Mesothelial cell of epicardium (in vitro differentiated cells): ENCODE measurements at regions not wholly inside any gene's neighbourhood (a gene's known extent, or its start where the extent isn't known, plus 50 kb on each side); places are given as distances from the start of the nearest gene placed in this dataset.
"Not testable (repeated sequence)": the region's sequence is repeated elsewhere in the genome, so short reads cannot be mapped to it uniquely, and the experiment has no call there.

Experiments
- DNase-seq, 2 experiments: peaks; one replicate each; pipeline ENCODE4 v3.0.0; 2021; ENCODE audit warnings: low spot score in 2 of 2; ENCODE audit not compliant: unreplicated experiment in 2 of 2
- H3K27ac Mint-ChIP-seq: 2 replicates; pipeline ENCODE4 v1.8.0; 2021; ENCODE audit warnings: mixed read lengths
- H3K27me3 Mint-ChIP-seq: 2 replicates; pipeline ENCODE4 v1.8.0; 2021; ENCODE audit warnings: low read depth, mixed read lengths
- H3K36me3 Mint-ChIP-seq: 2 replicates; pipeline ENCODE4 v1.8.0; 2021; ENCODE audit warnings: mixed read lengths
- H3K4me1 Mint-ChIP-seq: 2 replicates; pipeline ENCODE4 v1.8.0; 2021; ENCODE audit warnings: mixed read lengths
- H3K4me3 Mint-ChIP-seq: 2 replicates; pipeline ENCODE4 v1.8.0; 2021; ENCODE audit warnings: mild to moderate bottlenecking, moderate library complexity, mixed read lengths
- H3K9me3 Mint-ChIP-seq: 2 replicates; pipeline ENCODE4 v1.8.0; 2021; ENCODE audit warnings: mixed read lengths
- CTCF ChIP-seq: fragments of 200-600 bp; sonication (generic); IDR thresholded peaks from one replicate; pipeline ENCODE4 v1.5.0; 2021; ENCODE audit warnings: antibody characterized with exemption; ENCODE audit not compliant: unreplicated experiment

- Mint-ChIP-seq H3K4me1 (no peaks in the 10 kb centered on the region), H3K36me3 (no peaks in the 10 kb centered on the region), H3K4me3 (no peak overlapping the region), H3K27me3 (no peaks in the 10 kb centered on the region), H3K27ac (no peak overlapping the region), H3K9me3 (peaks cover 35% of the 10 kb centered on the region)
- no peak for TF ChIP-seq CTCF
- DNase-seq, result no peak
These were observed 614.2 kb downstream of the SLITRK5 start for GRCh38 chr13:88285329-88285728.

GRCh38 chr13:88288326-88288725 lies 617.2 kb downstream of the SLITRK5 start:
- no peak for TF ChIP-seq CTCF
- H3K4me1 Mint-ChIP-seq, result no peaks in the 10 kb centered on the region
- no peaks in the 10 kb centered on the region for H3K36me3 Mint-ChIP-seq
- H3K4me3 Mint-ChIP-seq, result no peak overlapping the region
- H3K27ac Mint-ChIP-seq, result no peak overlapping the region
- peaks cover 32% of the 10 kb centered on the region for H3K9me3 Mint-ChIP-seq
- no peak for DNase-seq
- H3K27me3 Mint-ChIP-seq, result no peaks in the 10 kb centered on the region

GRCh38 chr13:88291731-88292130 lies 620.6 kb downstream of the SLITRK5 start:
- not testable (repeated sequence) for H3K4me1 Mint-ChIP-seq, H3K4me3 Mint-ChIP-seq, DNase-seq, H3K36me3 Mint-ChIP-seq, H3K27me3 Mint-ChIP-seq, H3K27ac Mint-ChIP-seq
- H3K9me3 Mint-ChIP-seq, result peaks cover 12% of the 10 kb centered on the region

DNA sequence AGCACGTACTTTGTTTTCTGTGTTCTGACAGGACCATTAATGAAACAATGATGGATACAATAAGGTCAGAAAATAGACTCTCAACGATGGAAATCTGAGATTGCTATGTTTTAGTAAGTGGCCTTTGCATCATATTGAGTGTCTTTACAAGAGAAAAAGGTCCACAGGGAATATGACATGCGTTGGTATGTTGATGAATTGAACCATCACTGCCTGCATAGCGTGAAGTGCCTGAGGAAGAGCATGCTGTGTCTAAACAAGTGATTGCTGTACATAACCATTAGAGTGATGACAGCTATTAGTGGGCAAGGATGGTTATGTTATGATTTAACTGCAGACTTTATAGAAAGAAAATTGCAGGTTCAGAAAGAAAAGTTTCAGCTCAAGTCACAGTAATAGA lies 623.2 kb downstream of the SLITRK5 start:
- Mint-ChIP-seq H3K27ac (no peak overlapping the region), H3K4me1 (no peaks in the 10 kb centered on the region), H3K27me3 (no peaks in the 10 kb centered on the region), H3K9me3 (peaks cover 10% of the 10 kb centered on the region), H3K36me3 (no peaks in the 10 kb centered on the region), H3K4me3 (no peak overlapping the region)
- DNase-seq, result no peak
- TF ChIP-seq CTCF, result no peak

DNA sequence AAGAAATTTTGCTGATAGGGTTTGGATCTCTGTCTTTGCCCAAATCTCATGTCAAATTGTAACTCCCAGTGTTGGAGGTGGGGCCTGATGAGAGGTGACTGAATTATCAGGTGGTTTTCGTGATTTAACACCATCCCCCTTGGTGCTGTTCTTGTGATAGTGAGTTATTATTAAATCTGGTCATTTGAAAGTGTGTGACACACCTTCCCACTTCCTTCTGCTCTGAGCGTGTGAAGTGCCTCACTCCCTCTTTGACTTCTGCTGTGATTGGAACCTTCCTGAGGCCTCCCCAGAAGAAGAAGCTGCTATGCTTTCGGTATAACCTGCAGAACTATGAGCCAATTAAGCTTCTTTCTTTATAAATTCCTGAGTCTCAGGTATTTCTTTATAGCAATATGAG lies 632.0 kb downstream of the SLITRK5 start:
- TF ChIP-seq CTCF, result no peak
- H3K4me1 Mint-ChIP-seq, result no peaks in the 10 kb centered on the region
- H3K27ac Mint-ChIP-seq, result no peak overlapping the region
- peaks cover 1% of the 10 kb centered on the region for H3K36me3 Mint-ChIP-seq
- no peak for DNase-seq
- H3K27me3 Mint-ChIP-seq, result no peaks in the 10 kb centered on the region
- no peak overlapping the region for H3K4me3 Mint-ChIP-seq
- peaks cover 17% of the 10 kb centered on the region for H3K9me3 Mint-ChIP-seq

- no peak for TF ChIP-seq CTCF
- Mint-ChIP-seq H3K4me1 (no peaks in the 10 kb centered on the region), H3K27ac (no peak overlapping the region), H3K4me3 (no peak overlapping the region), H3K9me3 (peaks cover 17% of the 10 kb centered on the region), H3K36me3 (peaks cover 1% of the 10 kb centered on the region), H3K27me3 (no peaks in the 10 kb centered on the region)
- no peak for DNase-seq
These were observed 632.4 kb downstream of the SLITRK5 start for GRCh38 chr13:88303605-88304004.
